GM23338 (cell line): ENCODE measurements at regions not wholly inside any gene's neighbourhood (a gene's known extent, or its start where the extent isn't known, plus 50 kb on each side); places are given as distances from the start of the nearest gene placed in this dataset.

Source experiments
- ATAC-seq: fragments of 200-7000 bp; cut with Tn5 transposase; 3 replicates; pipeline ENCODE4 v1.9.1; 2020
- DNase-seq: peaks from one replicate; pipeline ENCODE4 v3.0.0-alpha.2; 2015; ENCODE audit warnings: low spot score
- H2AFZ ChIP-seq: fragments of 200-600 bp; sonication (generic); 2 replicates; pipeline ENCODE4 v1.8.0; 2016; ENCODE audit warnings: antibody characterized with exemption, mild to moderate bottlenecking, moderate library complexity
- H3F3A ChIP-seq: fragments of 200-600 bp; sonication (generic); replicated peaks from 2 replicates; pipeline ENCODE4 v1.8.0; 2017; ENCODE audit warnings: antibody characterized with exemption, mixed run types, low read depth
- H3K27ac ChIP-seq: fragments of 200-600 bp; sonication (generic); 2 replicates; pipeline ENCODE4 v1.6.1; 2016; ENCODE audit warnings: low read depth
- H3K27me3 ChIP-seq: fragments of 200-600 bp; sonication (generic); 2 replicates; pipeline ENCODE4 v1.8.0; 2016; ENCODE audit warnings: mild to moderate bottlenecking, mixed run types, moderate library complexity; ENCODE audit not compliant: insufficient read depth
- H3K36me3 ChIP-seq: fragments of 200-600 bp; sonication (generic); 2 replicates; pipeline ENCODE4 v1.8.0; 2016; ENCODE audit warnings: mild to moderate bottlenecking; ENCODE audit not compliant: insufficient read depth
- H3K4me1 ChIP-seq: fragments of 200-600 bp; sonication (generic); 2 replicates; pipeline ENCODE4 v1.8.0; 2016; ENCODE audit warnings: mild to moderate bottlenecking, moderate library complexity; ENCODE audit not compliant: insufficient read depth
- H3K4me2 ChIP-seq: fragments of 200-600 bp; sonication (generic); 2 replicates; pipeline ENCODE4 v1.7.1; 2017; ENCODE audit warnings: mixed run types
- H3K4me3 ChIP-seq: fragments of 200-600 bp; sonication (generic); 2 replicates; pipeline ENCODE4 v1.6.1; 2016; ENCODE audit warnings: mixed run types
- H3K79me2 ChIP-seq: fragments of 200-600 bp; sonication (generic); replicated peaks from 2 replicates; pipeline ENCODE4 v1.8.0; 2017; ENCODE audit warnings: mild to moderate bottlenecking; ENCODE audit not compliant: insufficient read depth
- H3K9me2 ChIP-seq: fragments of 200-600 bp; sonication (generic); 2 replicates; pipeline ENCODE4 v1.8.0; 2017; ENCODE audit not compliant: insufficient read depth
- H4K20me1 ChIP-seq: fragments of 200-600 bp; sonication (generic); replicated peaks from 2 replicates; pipeline ENCODE4 v1.8.0; 2017; ENCODE audit warnings: mild to moderate bottlenecking; ENCODE audit not compliant: insufficient read depth
- H3K27ac Mint-ChIP-seq: 2 replicates; pipeline ENCODE4 v1.8.0; 2020; ENCODE audit warnings: inconsistent platforms, mild to moderate bottlenecking, moderate library complexity, mixed read lengths
- H3K27me3 Mint-ChIP-seq: 3 replicates; pipeline ENCODE4 v1.8.0; 2022; ENCODE audit warnings: low read depth, mild to moderate bottlenecking, moderate library complexity, mixed read lengths, inconsistent platforms; ENCODE audit not compliant: insufficient read depth, poor library complexity
- H3K36me3 Mint-ChIP-seq: 3 replicates; pipeline ENCODE4 v1.8.0; 2021; ENCODE audit warnings: low read depth, mild to moderate bottlenecking, inconsistent platforms, moderate library complexity, mixed read lengths
- H3K4me1 Mint-ChIP-seq: 3 replicates; pipeline ENCODE4 v1.8.0; 2020; ENCODE audit warnings: mild to moderate bottlenecking, inconsistent platforms, mixed read lengths
- H3K4me3 Mint-ChIP-seq: 3 replicates; pipeline ENCODE4 v1.8.0; 2021; ENCODE audit warnings: moderate library complexity, mild to moderate bottlenecking, inconsistent platforms, mixed read lengths
- H3K9me3 Mint-ChIP-seq: 3 replicates; pipeline ENCODE4 v1.8.0; 2020; ENCODE audit warnings: moderate library complexity, mild to moderate bottlenecking, inconsistent platforms, mixed read lengths
- JUNB ChIP-seq: IDR thresholded peaks from one replicate; pipeline ENCODE4 v1.6.1; 2016; ENCODE audit warnings: antibody characterized with exemption; ENCODE audit not compliant: unreplicated experiment
- NANOG ChIP-seq: IDR thresholded peaks from 2 replicates; pipeline ENCODE4 v1.6.1; 2016; ENCODE audit warnings: antibody characterized with exemption, borderline replicate concordance
- POLR2AphosphoS5 ChIP-seq: IDR thresholded peaks from 2 replicates; pipeline ENCODE4 v1.6.1; 2016; ENCODE audit warnings: antibody characterized with exemption, low read depth
- TF ChIP-seq, protein P1 (sequence below), 2 experiments: fragments of 200-600 bp in 1 of 2; sonication (generic) in 1 of 2; conservative IDR thresholded peaks; 2 replicates each; pipeline versions ENCODE4 v1.5.1 to v1.6.1; 2016 to 2017; ENCODE audit warnings: antibody characterized with exemption in 2 of 2, low read depth in 2 of 2, mild to moderate bottlenecking in 2 of 2, moderate library complexity in 1 of 2

DNA sequence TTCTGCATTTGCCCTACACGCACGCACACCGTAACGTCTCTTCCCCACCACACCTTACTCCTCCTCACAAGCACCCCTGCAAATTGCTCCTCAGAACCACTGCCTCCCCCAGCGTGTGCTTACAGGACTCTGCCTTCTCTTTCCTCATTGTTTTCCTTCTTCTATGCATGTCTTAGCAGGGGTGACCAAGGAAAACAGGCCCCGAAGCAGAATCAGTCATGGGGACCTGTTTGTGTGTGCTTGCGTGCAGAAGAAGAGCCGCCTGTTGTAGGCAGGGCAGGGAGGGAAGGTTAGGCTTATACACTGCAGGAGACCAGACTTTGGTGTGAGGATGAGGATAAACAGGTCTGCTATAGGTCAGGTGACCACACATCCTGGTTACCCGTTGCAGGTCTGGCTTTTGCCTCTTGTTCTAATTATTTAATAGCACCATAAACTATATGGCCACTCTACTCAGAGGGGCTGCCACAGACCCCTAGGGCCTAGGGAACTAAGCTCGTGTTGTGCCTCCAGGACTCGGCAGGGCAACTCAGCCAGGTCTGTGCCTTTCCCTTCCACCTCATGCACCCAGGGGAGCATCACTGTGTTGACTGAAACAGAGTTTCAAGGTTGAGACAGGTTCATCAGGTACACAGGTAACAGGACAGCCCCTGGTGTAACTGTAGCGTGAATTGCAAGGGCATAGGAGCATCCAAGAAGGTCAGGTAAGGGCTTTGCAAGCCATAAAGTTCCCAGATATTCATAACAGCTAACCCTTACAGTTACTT lies 60.8 kb upstream of the EPS8L3 start:
- no peak overlapping the region for H3K4me3 Mint-ChIP-seq
- no peak for ATAC-seq
- TF ChIP-seq, protein P1, sequence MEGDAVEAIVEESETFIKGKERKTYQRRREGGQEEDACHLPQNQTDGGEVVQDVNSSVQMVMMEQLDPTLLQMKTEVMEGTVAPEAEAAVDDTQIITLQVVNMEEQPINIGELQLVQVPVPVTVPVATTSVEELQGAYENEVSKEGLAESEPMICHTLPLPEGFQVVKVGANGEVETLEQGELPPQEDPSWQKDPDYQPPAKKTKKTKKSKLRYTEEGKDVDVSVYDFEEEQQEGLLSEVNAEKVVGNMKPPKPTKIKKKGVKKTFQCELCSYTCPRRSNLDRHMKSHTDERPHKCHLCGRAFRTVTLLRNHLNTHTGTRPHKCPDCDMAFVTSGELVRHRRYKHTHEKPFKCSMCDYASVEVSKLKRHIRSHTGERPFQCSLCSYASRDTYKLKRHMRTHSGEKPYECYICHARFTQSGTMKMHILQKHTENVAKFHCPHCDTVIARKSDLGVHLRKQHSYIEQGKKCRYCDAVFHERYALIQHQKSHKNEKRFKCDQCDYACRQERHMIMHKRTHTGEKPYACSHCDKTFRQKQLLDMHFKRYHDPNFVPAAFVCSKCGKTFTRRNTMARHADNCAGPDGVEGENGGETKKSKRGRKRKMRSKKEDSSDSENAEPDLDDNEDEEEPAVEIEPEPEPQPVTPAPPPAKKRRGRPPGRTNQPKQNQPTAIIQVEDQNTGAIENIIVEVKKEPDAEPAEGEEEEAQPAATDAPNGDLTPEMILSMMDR (conservative IDR thresholded peaks at IDR 0.05; ENCODE audit: low read depth in 2 of 2): no peak
- H3K36me3 Mint-ChIP-seq: no peaks in the 10 kb centered on the region
- H3K9me3 Mint-ChIP-seq: no peaks in the 10 kb centered on the region; the same call in 2 of the 3 replicates
- peak overlapping the region; percentile 20; the same call in 1 of the 2 replicates for H3K27ac Mint-ChIP-seq
- Histone ChIP-seq H3K27ac (no peak overlapping the region), H3K9me2 (no peaks in the 10 kb centered on the region), H3F3A (no peaks in the 10 kb centered on the region), H3K4me3 (no peak overlapping the region), H2AFZ (peak overlapping the region; percentile 59), H3K4me2 (no peak overlapping the region), H3K36me3 (no peaks in the 10 kb centered on the region), H4K20me1 (no peaks in the 10 kb centered on the region), H3K79me2 (no peaks in the 10 kb centered on the region), H3K4me1 (no peaks in the 10 kb centered on the region), H3K27me3 (no peaks in the 10 kb centered on the region)
- no peak for DNase-seq
- peaks cover 9% of the 10 kb centered on the region for H3K4me1 Mint-ChIP-seq
- H3K27me3 Mint-ChIP-seq: peaks cover 1% of the 10 kb centered on the region

DNA sequence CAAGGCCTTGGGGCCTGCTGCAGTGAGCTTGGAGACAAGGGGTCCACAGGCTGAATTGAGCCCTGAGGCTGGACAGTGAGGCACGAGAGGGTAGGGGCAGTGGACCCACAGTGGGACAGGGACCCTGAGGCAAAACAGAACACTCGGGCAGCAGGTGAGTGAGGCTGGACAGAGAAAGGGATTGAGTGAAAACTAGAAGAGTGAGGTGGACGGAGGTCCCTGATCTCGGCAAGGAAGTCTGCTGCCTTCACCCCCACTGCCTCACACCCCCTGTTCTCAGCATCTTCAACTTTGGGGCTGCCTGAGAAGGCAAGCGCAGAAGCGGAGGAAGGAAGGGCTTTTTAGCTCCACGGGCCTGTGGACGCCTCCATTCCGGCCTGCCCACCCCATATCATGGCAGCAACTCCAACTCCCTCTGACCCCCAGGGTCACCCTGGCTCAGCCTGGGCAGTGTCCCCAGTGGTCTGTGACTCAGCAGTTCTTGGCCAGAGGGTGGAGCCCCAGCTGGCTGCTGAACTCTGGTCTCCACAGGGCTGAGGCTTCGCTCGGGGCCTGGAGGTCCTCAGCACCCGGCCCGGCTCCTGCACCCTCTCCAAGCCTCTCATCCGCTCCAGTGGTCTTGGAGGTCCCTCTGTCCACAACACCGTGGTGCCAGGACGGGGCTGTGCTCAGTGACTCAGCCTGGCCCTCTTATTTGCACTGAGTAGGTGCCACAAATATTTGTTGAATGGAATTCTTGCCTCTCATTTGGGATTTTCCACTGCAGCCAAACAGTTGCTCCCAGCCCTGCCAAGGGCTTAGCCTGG lies 60.0 kb upstream of the EPS8L3 start:
- TF ChIP-seq JUNB (no peak), POLR2AphosphoS5 (no peak), NANOG (no peak)
- TF ChIP-seq, protein P1 (conservative IDR thresholded peaks at IDR 0.05; ENCODE audit: low read depth in 2 of 2): peak in 1 of 2 experiments; percentile 22; a peak in 2 of 4 replicates
- H2AFZ ChIP-seq: peak overlapping the region; percentile 59
- no peak overlapping the region for H3K4me2 ChIP-seq
- no peaks in the 10 kb centered on the region; the same call in 2 of the 3 replicates for H3K9me3 Mint-ChIP-seq
- H4K20me1 ChIP-seq: no peaks in the 10 kb centered on the region
- peak overlapping the region; percentile 61; the same call in 1 of the 2 replicates for H3K27ac Mint-ChIP-seq
- no peaks in the 10 kb centered on the region for H3K9me2 ChIP-seq
- no peaks in the 10 kb centered on the region for H3F3A ChIP-seq
- no peaks in the 10 kb centered on the region for H3K4me1 ChIP-seq
- no peak overlapping the region for H3K4me3 Mint-ChIP-seq
- H3K4me3 ChIP-seq: no peak overlapping the region
- DNase-seq: no peak
- no peaks in the 10 kb centered on the region for H3K27me3 ChIP-seq
- H3K36me3 ChIP-seq: no peaks in the 10 kb centered on the region
- H3K79me2 ChIP-seq: no peaks in the 10 kb centered on the region
- H3K36me3 Mint-ChIP-seq: no peaks in the 10 kb centered on the region
- H3K27ac ChIP-seq: no peak overlapping the region
- ATAC-seq: peak; percentile 72
- H3K4me1 Mint-ChIP-seq: peaks cover 9% of the 10 kb centered on the region
- H3K27me3 Mint-ChIP-seq: peaks cover 4% of the 10 kb centered on the region
